Stimulated activated CD4-positive, alpha-beta T cell treated with anti-CD3 and anti-CD28 coated beads, Interleukin-1b, Interleukin-23, amount 100 ng/mL, for 24 hours (primary cell): ENCODE measurements at regions not wholly inside any gene's neighbourhood (a gene's known extent, or its start where the extent isn't known, plus 50 kb on each side); places are given as distances from the start of the nearest gene placed in this dataset.
"Not testable (repeated sequence)": the region's sequence is repeated elsewhere in the genome, so short reads cannot be mapped to it uniquely, and the experiment has no call there.

Experiments
- DNase-seq, 4 experiments: peaks; one replicate each; pipeline ENCODE4 v3.0.0-alpha.2; 2020; ENCODE audit warnings: low read depth in 4 of 4, low spot score in 1 of 4

DNA sequence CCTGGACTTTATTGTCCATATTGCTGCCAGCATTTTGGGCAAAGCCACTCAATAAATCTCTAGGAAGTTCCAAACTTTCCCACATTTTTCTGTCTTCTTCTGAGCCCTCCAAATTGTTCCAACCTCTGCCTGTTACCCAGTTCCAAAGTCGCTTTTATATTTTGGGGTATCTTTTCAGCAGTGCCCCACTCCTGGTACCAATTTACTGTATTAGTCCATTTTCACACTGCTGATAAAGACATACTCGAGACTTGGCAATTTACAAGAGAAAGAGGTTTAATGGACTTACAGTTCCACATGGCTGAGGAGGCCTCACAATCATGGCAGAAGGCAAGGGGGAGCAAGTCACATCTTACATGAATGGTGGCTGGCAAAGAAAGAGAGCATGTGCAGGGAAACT is 53.4 kb downstream of the AHSP start:
- DNase-seq: not testable (repeated sequence)

DNA sequence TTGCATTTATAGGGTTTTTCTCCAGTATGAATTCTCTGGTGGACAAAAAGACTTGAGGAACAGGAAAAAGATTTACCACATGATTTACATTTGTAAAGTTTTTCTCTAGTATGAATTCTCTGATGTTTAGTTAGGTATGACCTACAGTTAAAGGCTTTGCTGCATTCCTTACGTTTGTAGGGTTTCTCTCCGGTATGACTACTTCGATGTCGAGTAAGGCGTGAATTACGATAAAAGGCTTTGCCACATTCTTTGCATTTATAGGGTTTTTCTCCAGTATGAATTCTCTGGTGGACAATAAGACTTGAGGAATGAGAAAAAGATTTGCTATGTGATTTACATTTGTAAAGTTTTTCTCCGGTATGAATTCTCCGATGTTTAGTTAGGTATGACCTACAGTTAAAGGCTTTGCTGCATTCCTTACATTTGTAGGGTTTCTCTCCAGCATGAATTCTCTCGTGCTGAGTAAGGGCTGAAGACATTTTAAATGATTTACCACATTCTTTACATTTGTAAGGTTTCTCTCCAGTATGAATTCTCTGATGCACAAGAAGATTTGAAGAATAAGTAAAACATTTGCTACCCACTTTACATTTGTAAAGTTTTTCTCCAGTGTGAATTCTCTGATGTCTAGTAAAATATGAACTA is 74.2 kb downstream of the AHSP start:
- not testable (repeated sequence) for DNase-seq

DNA sequence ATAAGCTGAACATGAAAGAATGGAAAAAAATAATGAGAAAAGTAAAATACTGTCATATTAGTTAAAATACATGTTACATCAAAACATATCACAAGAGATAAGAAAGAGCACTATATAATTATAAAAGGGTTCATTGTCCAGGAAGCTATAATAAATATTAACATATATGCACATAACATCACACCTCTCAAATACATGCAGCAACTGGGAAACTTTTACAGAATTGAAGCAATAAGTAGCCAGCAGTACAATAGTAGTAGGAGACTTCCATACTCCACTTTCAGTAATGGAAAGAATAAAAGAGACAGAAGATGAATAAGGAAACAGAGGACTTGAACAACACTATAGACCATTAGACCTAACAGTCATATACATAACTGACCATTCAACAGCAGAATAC is 90.4 kb downstream of the AHSP start:
- DNase-seq: no peak

DNA sequence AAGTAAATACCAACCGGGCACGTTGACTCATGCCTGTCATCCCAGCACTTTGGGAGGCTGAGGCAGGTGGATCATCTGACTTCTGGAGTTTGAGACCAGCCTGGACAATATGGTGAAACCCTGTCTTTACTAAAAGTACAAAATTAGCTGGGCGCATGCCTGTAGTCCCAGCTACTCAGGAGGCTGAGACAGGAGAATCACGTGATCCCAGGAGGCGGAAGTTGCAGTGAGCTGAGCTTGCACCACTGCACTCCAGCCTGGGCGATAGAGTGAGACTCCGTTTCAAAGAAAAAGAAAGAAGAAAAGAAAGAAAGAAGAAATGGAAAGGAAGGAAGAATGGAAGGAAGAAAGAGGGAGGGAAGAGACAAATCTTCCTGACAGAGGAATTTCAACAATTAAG is 108.7 kb downstream of the AHSP start:
- DNase-seq: no peak

DNA sequence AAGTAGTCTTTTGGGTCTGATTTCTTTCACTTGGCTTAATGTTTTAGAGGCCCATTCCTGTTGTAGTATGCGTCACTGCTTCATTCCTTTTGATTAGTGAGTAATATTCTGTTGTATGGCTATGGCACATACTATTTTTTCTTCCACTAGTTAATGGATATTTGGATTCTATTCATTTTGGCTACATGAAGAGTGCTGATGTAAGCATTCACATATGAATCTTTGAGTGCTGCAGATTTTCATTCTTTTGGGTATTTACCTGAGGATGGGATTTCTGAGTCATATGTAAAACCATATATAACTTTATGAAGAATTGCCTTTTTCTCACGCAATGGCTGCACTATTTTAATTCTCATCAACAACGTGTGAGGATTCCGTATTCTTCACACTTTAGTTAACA is 113.6 kb downstream of the AHSP start:
- no peak for DNase-seq

DNA sequence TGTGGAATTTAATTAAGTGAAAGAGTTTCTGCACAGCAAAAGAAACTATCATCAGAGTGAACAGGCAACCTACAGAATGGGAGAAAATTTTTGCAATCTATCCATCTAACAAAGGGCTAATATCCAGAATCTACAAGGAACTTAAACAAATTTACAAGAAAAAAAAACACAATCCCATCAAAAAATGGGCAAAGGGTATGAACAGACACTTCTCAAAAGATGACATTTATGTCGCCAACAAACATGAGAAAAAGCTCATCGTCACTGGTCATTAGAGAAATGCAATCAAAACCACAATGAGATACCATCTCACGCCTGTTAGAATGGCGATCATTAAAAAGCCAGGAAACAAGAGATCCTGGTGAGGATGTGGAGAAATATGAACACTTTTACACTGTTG is 128.0 kb downstream of the AHSP start:
- DNase-seq: not testable (repeated sequence)

DNA sequence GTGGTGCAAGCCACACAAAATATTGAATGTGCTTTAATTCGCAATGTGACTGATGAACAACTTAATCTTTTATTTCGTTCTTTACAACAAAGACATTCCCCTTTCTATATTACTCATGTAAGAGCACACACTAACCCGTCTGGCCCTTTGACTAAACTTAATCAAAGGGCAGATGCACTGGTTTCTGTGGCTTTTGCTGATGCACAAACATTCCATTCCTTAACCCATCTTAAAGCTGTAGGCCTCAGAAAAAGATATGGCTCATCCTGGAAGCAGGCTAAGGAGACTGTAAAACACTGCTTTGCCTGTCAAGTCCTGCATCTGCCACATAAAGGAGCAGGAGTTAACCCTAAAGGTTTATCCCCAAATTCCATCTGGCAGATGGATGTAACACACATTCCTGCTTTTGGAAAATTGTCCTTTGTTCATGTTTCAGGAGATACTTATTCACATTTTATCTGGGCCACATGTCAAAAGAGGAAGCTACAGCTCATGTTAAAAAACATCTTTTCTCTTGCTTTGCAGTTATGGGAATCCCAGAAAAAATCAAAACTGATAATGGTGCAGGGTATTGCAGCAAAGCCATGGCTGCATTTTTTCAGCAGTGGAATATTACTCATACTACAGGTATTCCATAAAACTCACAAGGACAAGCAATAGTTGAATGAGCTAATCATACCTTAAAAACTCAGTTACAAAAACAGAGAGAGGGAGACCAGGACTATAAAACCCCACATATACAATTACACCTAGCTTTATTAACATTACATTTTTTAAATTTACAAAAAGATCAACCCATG is 137.2 kb downstream of the AHSP start:
- DNase-seq: no peak

DNA sequence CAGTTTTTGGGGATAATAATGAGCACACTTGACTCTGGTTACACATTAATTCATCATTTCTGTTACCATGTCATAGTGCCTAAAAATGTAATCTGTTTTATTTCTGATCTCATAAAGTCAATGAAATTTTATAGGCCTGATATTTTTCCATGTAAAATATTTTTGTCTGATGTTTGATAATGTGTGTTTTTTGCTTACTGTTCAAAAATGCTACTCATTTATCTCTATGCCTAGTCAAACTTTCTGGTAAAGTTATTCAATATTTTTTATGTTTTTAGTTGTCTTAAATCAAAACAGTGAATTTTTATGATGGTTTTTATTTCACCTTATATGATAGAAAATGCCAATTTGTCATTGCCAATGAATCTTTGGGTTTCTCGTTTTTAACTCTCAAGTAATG is 147.0 kb downstream of the AHSP start:
- no peak for DNase-seq

DNA sequence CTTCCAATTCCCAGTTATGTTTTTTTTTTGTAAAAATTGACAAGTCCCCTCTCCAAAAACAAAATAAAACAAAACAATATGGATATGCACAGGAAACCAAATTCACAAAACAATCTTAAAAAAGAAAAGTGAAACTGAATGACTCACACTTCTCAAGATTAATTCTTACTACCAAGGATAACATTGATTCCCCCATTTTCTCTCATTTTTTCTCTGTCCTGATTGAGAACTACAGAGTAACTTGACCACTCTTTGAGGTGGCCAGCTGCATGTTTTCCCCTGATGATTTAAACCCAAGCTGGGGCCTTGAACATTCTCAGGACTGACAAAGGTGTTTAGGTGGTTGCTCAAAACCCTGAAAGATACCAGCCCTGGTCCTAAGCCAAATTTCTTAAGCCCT is 149.0 kb downstream of the AHSP start:
- no peak for DNase-seq

DNA sequence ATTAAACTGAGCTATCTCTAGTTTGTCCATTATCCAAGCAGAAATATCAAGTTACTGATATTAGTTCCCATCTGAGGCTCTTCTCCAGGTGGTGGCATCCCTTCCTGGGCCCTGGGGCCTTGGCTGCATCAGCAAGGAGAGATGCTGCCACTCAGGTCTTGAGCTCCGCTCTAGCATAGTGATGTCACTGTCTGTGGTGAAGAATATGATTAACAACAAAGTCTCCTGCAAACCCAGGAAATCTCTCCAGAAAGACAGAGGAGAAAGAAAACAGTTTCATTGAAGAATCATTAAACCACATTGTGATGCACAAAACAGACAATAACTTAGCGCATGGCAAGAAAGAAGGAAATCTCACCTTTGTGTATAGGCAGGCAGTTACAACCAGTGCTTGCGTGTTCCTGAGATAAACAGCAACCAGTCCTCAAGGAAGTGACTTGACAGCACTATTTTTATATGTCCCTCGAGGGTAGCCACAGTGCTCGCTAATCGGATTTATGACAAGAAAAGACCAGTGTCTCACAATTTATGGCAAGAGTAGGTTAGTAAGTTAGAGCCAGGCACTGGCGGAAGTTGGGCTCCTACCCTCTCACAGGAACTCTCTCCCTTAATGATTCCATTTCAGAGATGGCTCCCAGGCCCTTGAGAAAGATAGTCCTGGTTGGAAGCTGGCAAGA is 151.1 kb downstream of the AHSP start:
- DNase-seq: no peak

DNA sequence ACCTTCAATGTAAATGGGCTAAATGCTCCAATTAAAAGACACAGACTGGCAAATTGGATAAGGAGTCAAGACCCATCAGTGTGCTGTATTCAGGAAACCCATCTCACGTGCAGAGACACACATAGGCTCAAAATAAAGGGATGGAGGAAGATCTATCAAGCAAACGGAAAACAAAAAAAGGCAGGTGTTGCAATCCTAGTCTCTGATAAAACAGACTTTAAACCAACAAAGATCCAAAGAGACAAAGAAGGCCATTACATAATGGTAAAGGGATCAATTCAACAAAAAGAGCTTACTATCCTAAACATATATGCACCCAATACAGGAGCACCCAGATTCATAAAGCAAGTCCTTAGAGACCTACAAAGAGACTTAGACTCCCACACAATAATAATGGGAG is 161.6 kb downstream of the AHSP start:
- DNase-seq: not testable (repeated sequence)

DNA sequence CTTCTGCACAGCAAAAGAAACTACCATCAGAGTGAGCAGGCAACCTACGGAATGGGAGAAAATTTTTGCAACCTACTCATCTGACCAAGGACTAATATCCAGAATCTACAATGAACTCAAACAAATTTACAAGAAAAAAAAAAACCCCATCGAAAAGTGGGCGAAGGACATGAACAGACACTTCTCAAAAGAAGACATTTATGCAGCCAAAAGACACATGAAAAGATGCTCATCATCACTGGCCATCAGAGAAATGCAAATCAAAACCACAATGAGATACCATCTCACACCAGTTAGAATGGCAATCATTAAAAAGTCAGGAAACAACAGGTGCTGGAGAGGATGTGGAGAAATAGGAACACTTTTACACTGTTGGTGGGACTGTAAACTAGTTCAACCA is 164.6 kb downstream of the AHSP start:
- DNase-seq: not testable (repeated sequence)

DNA sequence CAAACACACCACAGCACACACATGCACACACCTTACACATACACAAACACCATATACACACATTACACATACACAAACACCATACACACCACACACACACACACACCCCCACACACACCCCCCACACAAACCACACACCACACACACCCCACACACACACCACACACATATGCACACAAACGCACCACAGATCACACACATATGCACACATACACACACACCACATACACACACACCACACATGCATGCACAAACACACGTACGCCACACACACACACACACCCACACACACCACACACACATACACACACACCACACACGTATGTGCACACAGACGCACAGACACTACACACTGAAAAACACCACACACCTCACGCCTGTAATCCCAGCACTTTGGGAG is 166.0 kb downstream of the AHSP start:
- DNase-seq: no peak

DNA sequence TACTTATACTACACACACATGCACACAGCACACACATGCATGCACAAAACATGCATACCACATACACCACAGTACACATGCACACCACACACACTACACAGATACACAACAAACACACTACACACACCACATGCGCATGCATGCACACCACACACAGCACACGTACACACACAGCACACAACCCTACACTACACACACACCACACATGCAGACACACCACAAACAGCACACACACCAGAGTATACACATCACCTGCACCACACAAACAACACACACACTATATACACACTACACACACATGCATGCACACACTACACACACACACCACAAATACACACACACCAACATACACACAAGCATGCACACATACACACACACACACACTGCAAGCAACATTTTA is 166.8 kb downstream of the AHSP start:
- no peak for DNase-seq

DNA sequence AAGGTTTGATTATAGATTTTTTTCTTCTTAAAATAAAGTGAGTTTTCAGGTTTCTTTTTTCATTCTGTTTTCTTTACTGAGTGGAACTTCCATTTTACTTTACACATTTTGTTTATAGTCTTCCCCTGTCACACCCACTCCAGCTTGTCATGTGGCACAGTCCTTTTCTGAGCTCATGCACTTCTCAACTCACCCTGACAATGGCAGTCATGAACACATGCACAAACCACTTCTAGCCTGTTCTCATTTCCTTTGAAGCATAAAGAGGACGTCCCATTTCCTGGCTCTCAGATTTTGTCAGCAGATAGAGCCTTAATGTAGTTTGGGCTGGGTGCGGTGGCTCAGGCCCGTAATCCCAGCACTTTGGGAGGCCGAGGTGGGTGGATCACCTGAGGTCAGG is 168.0 kb downstream of the AHSP start:
- no peak for DNase-seq

DNA sequence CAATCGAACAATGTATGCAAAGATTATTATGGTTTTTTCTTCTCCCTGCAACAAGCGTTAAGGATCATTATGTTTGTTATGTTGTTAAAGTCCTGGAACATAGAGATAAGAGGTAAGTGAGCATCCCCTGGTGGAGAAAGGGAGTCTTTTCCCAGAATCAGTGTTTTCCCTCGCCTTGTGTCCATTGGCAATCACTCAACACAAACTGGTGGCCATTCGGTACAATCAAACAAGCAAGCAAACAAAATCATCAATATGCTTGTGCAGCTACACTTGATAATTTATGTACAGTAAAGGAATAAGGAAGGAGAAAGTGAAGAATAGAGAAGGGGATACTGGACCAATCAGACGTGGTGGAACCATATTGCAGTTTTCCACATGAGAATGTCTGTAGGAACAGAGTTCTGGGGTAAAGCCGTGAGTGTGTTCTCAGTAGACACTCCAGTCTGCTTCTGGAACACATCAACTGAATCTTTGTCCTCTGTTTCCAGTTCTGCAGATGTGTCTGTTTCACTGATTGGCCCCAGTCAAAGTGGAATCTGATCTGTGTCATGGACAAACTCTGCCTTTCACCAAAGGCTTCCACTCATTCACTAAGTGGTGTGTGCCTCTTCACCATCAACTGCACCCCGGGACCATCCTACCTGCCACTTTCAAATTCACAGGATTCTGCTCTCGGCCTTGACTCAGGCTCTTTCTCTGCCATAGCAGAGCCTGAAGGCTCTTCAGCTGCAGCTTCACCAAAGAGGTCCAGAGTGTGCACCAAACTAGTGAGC is 169.5 kb downstream of the AHSP start:
- no peak for DNase-seq

DNA sequence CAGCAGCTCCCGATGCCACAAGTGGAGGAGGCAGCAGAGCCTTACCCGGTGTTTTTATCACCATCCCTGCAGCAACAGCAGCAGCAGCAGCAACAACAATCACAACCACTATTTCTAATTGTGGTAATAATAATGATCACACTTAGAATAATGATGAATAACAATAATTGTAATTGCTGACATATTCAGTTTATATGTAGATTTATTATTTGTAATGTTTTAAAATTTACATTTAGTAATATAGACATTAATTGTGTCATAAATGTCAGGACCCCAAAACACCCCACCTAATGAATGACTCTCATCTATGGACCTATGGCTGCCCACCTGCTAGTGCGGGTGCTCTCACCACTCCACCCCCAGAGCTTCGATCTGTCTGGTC is 170.0 kb downstream of the AHSP start:
- no peak for DNase-seq

DNA sequence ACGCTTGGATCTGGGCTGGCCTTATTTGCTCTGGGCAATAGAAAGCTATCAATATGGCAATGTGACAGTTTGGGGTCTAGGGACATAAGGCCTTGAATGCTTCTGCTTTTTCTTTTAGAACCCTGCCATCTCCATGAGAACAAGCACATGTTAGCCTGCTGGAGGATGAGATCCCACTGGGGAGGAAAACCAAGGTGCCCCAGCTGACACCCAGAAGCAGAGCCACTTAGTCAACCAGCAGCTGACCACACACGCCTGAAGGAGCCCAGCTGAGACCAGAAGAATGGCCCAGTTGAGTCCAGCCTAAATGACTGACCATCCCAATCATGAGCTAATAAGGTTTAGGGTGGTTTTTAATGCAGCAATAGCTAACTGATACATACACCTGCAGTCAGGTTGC is 171.2 kb downstream of the AHSP start:
- no peak for DNase-seq

DNA sequence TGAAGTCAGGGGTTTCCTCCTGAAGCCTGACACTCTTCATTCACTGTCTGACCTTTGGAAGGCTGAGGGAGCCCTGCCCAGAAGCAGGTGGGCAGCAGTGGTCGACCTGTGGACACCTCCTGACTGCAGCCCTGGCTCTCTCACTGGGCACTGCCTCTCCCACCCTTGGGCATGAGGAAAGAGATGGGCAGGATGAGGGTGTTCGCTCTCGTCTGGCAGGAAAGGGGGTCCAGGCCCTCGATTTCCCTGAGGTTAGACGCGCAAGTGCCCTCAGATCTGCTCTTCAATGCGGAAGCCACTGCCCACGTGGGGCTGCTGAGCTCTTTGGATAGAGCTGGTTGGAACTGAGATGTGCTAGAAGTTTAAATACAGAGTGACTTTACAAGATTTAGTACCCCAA is 171.9 kb downstream of the AHSP start:
- DNase-seq: no peak

DNA sequence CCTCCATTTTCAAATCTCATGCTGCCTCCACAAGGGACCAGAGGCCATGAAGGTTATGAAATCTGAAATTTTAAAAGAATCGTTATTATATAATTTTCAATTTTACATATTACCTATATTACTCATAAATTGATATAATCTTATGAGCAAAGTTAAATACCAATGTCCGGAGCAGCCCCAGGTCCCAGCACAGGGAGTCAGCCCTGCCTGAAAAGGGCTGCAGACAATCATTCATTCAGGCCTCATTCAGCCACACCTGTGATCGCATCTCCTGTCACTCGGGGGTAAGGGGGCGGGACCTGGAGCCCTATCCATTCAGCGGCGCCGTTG is 172.5 kb downstream of the AHSP start:
- peak in 1 of 4 experiments; percentile 83 for DNase-seq

DNA sequence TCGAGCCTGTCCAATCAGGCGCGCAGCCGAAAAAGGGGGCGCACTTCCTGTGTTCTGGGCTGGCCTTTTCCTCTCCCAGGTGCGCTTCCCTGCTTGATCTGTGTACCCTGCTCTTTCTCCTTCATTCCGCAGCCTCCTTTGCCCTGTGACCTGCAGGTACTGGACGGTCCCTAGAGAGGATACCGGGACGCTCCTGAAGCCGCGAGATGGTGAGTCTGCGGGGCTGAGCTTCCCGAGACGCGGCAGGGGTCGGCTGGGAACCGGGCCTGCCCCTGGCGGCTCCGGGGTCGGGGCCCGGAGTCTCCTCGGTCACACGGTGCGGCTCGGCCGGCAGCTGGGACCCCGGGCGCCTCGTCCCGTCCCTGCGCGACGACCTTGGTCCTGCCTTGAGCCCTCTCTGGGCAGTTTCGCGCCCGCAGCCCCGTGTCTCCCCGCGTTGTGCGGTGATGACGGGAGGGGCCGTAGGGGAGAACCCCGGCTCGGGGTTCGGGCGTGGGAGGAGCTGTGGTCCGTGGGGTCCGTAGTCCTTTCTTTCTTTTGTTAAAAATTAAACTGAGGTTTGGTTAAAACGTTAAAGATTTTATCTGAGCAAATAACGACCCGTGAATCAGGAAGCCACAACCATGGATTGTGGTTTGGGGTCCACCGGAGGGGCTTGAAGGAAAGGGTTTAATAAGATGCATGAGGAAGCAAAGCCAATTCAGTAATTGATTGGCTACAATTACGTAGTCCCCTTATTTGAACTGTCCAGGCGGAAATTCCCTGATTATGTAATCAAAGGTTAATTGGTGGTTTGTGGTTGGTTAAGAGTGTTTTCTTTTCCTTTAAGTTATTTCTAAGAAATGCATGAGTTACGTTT is 172.8 kb upstream of the ZNF267 start:
- peak in 3 of 4 experiments; percentile 69 to 84 (median 79) for DNase-seq
